ENCODE measurements at regions not wholly inside any gene's neighbourhood (a gene's known extent, or its start where the extent isn't known, plus 50 kb on each side); places are given as distances from the start of the nearest gene placed in this dataset.

DNA sequence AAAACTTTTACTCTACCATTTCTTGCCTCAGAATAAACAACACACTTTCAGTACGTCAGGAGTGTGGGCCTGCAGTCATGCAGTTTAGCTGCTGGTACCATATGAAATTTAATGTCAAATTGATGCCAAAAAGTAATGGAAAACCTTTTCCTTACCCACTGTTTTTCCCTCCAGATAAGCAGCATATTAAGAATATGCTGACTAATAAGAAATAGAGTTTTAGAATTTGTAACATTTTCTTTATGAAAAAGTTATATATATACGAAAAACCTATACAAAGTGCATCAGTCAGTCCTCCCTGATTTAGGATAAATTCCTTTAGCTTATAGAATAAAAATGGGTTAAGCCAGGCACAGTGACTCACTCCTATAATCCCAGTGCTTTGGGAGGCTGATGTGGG, 206.8 kb upstream of the PPARGC1A start:
- no peak overlapping the region for H3K9ac ChIP-seq (ENCODE audit: low read length in 5 of 5)
- H3K9me3 ChIP-seq (ENCODE audit: control insufficient read depth in 5 of 5, low read length in 5 of 5) = no peaks in the 10 kb centered on the region
- no peaks in the 10 kb centered on the region for H3K27me3 ChIP-seq (ENCODE audit: control insufficient read depth in 5 of 5, insufficient read depth in 4 of 5, low read length in 5 of 5)
- H3K4me3 ChIP-seq (ENCODE audit: low read depth in 1 of 5, low read length in 5 of 5) = no peak overlapping the region
- no peaks in the 10 kb centered on the region for H3K36me3 ChIP-seq (ENCODE audit: control insufficient read depth in 5 of 5, insufficient read depth in 5 of 5, low read length in 5 of 5)
- no peak overlapping the region for H3K27ac ChIP-seq (ENCODE audit: low read depth, low read length)
- H3K4me1 ChIP-seq (ENCODE audit: control insufficient read depth in 5 of 5, insufficient read depth in 5 of 5, low read length in 5 of 5) = peaks cover 0 to 8% (median 0%) of the 10 kb centered on the region in 5 donors

DNA sequence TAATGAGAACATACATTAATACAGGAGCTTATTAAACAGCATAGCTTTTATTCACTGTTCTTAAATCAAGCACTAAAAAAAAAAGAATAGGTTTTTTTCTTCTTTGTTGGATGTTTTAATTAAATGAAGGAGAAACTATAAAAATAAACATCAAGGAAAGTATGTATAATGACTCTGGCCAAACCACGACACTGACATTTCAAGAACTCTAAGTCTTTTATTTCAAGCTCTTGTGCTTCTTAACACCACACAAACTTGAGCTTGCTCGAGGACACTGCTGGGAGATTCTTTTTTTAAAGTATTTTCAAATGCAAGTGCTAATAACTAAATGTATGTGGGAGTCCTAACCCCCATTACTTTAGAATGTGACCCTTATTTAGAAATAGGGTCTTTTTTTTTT, 204.9 kb upstream of the PPARGC1A start:
- H3K27me3 ChIP-seq (ENCODE audit: control insufficient read depth in 5 of 5, insufficient read depth in 4 of 5, low read length in 5 of 5) = no peaks in the 10 kb centered on the region
- no peaks in the 10 kb centered on the region for H3K36me3 ChIP-seq (ENCODE audit: control insufficient read depth in 5 of 5, insufficient read depth in 5 of 5, low read length in 5 of 5)
- H3K9me3 ChIP-seq (ENCODE audit: control insufficient read depth in 5 of 5, low read length in 5 of 5) = no peaks in the 10 kb centered on the region
- H3K27ac ChIP-seq (ENCODE audit: low read depth, low read length) = no peak overlapping the region
- peaks cover 0 to 8% (median 0%) of the 10 kb centered on the region in 5 donors for H3K4me1 ChIP-seq (ENCODE audit: control insufficient read depth in 5 of 5, insufficient read depth in 5 of 5, low read length in 5 of 5)
- H3K9ac ChIP-seq (ENCODE audit: low read length in 5 of 5) = no peak overlapping the region
- no peak overlapping the region for H3K4me3 ChIP-seq (ENCODE audit: low read depth in 1 of 5, low read length in 5 of 5)

DNA sequence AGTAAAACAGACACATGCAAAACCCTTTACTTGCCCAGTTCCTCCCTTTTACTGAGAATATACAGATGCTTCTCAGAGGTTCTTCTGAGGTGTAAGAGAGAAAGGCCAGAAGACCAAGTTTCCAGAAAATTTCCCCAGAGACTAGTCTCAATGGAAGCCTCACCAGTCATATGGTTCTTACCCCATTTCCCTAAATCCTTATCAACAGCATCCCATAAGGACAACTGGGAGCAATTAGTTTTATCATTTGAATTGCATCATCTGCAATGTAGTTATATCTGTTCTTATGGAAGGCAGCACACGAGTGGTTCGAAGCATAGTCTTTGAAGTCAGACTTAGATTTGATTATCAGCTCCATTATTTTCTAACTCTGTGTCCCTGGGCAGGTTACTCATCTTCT, 203.6 kb upstream of the PPARGC1A start:
- H3K4me3 ChIP-seq (ENCODE audit: low read depth in 1 of 5, low read length in 5 of 5) = no peak overlapping the region
- no peaks in the 10 kb centered on the region for H3K9me3 ChIP-seq (ENCODE audit: control insufficient read depth in 5 of 5, low read length in 5 of 5)
- H3K4me1 ChIP-seq (ENCODE audit: control insufficient read depth in 5 of 5, insufficient read depth in 5 of 5, low read length in 5 of 5) = peaks cover 0 to 8% (median 0%) of the 10 kb centered on the region in 5 donors
- H3K27ac ChIP-seq (ENCODE audit: low read depth, low read length) = no peak overlapping the region
- H3K9ac ChIP-seq (ENCODE audit: low read length in 5 of 5) = no peak overlapping the region
- no peaks in the 10 kb centered on the region for H3K36me3 ChIP-seq (ENCODE audit: control insufficient read depth in 5 of 5, insufficient read depth in 5 of 5, low read length in 5 of 5)
- H3K27me3 ChIP-seq (ENCODE audit: control insufficient read depth in 5 of 5, insufficient read depth in 4 of 5, low read length in 5 of 5) = no peaks in the 10 kb centered on the region

DNA sequence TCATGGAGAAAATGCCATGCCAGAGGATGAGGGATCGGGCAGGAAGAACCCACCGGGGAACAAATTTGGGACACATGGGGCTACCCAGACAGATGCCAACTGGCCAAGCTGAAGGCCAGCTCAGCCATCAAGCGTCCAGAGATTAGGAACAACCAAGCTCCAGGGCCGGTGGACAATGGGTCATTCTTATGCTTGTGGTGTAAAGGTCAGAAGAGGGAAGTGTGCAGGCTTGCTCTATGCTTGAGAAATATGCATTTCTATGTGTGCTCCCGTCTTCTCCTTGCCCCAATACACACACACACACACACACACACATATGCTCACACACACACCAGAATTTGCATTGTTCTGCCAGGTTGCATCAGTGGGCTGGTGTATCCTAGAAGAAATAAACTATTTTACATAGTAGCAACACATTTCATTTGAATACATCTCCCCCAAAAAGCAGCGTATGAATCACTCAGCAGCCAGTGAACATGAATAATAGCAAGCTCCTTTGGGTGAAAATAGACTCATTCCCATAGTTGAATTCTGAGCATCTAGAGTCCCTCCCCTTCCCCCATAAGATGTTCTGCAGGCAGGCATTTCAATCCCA, 201.9 kb upstream of the PPARGC1A start:
- H3K9ac ChIP-seq (ENCODE audit: low read length in 5 of 5) = no peak overlapping the region
- no peaks in the 10 kb centered on the region for H3K27me3 ChIP-seq (ENCODE audit: control insufficient read depth in 5 of 5, insufficient read depth in 4 of 5, low read length in 5 of 5)
- H3K27ac ChIP-seq (ENCODE audit: low read depth, low read length) = no peak overlapping the region
- H3K4me3 ChIP-seq (ENCODE audit: low read depth in 1 of 5, low read length in 5 of 5) = no peak overlapping the region
- H3K4me1 ChIP-seq (ENCODE audit: control insufficient read depth in 5 of 5, insufficient read depth in 5 of 5, low read length in 5 of 5) = peaks cover 0 to under 1% (median 0%) of the 10 kb centered on the region in 5 donors
- H3K9me3 ChIP-seq (ENCODE audit: control insufficient read depth in 5 of 5, low read length in 5 of 5) = no peaks in the 10 kb centered on the region
- no peaks in the 10 kb centered on the region for H3K36me3 ChIP-seq (ENCODE audit: control insufficient read depth in 5 of 5, insufficient read depth in 5 of 5, low read length in 5 of 5)

DNA sequence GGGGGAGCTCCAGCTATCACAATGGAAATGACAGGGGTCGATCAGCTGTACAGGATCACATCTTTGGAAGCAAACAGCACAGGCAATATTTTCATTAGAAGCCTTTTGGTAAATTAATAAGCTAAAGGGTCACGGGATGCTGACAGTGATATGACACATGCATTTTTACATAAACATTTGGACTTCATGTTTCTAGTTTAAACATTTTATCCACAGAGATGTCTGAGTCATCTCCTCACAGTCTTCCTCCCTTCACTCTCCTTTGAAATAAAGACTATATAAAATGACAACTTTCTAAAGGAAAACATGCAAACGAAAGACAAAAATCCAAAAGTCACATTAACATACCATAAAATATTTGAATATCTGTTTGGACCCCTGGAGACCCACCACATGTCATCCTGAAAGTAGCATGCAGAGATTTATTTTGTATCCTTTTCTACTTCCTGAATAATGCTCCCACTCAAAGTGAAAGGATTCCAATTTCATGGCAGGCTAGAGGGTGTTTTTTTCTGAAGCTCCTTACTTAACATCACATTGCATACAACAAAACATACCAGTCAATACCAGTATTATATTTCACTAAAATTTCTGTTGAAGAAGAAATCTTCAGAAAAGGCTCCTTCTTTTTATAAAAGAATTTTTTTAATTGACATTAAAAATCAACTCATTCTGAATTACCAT, 200.1 kb upstream of the PPARGC1A start:
- Histone ChIP-seq H3K4me3 (ENCODE audit: low read depth in 1 of 5, low read length in 5 of 5) (no peak overlapping the region), H3K9me3 (ENCODE audit: control insufficient read depth in 5 of 5, low read length in 5 of 5) (no peaks in the 10 kb centered on the region), H3K36me3 (ENCODE audit: control insufficient read depth in 5 of 5, insufficient read depth in 5 of 5, low read length in 5 of 5) (no peaks in the 10 kb centered on the region), H3K9ac (ENCODE audit: low read length in 5 of 5) (no peak overlapping the region), H3K4me1 (ENCODE audit: control insufficient read depth in 5 of 5, insufficient read depth in 5 of 5, low read length in 5 of 5) (no peaks in the 10 kb centered on the region), H3K27ac (ENCODE audit: low read depth, low read length) (no peak overlapping the region), H3K27me3 (ENCODE audit: control insufficient read depth in 5 of 5, insufficient read depth in 4 of 5, low read length in 5 of 5) (no peaks in the 10 kb centered on the region)

DNA sequence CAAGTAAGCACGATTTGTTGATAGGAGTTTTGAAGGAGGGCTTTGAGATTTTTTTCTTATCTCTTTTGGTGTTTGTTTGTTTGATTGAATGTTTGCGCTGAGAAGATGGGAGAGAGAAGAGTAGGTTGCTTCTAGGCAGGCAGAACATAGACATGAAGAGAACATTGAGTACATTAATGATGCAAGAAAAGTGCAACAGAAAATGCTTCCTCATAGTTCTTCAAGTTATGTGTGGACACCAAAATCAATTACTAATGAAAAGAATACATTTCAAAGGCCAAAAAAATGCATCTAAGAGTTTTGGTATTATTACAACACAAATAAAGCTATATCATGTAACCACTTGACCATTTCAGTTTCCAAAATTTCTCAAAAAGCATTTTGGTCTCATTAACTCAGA, 191.0 kb upstream of the PPARGC1A start:
- H3K4me3 ChIP-seq (ENCODE audit: low read depth in 1 of 5, low read length in 5 of 5) = no peak overlapping the region
- H3K36me3 ChIP-seq (ENCODE audit: control insufficient read depth in 5 of 5, insufficient read depth in 5 of 5, low read length in 5 of 5) = no peaks in the 10 kb centered on the region
- H3K9me3 ChIP-seq (ENCODE audit: control insufficient read depth in 5 of 5, low read length in 5 of 5) = no peaks in the 10 kb centered on the region
- H3K27ac ChIP-seq (ENCODE audit: low read depth, low read length) = no peak overlapping the region
- no peaks in the 10 kb centered on the region for H3K4me1 ChIP-seq (ENCODE audit: control insufficient read depth in 5 of 5, insufficient read depth in 5 of 5, low read length in 5 of 5)
- H3K9ac ChIP-seq (ENCODE audit: low read length in 5 of 5) = no peak overlapping the region
- H3K27me3 ChIP-seq (ENCODE audit: control insufficient read depth in 5 of 5, insufficient read depth in 4 of 5, low read length in 5 of 5) = no peaks in the 10 kb centered on the region

DNA sequence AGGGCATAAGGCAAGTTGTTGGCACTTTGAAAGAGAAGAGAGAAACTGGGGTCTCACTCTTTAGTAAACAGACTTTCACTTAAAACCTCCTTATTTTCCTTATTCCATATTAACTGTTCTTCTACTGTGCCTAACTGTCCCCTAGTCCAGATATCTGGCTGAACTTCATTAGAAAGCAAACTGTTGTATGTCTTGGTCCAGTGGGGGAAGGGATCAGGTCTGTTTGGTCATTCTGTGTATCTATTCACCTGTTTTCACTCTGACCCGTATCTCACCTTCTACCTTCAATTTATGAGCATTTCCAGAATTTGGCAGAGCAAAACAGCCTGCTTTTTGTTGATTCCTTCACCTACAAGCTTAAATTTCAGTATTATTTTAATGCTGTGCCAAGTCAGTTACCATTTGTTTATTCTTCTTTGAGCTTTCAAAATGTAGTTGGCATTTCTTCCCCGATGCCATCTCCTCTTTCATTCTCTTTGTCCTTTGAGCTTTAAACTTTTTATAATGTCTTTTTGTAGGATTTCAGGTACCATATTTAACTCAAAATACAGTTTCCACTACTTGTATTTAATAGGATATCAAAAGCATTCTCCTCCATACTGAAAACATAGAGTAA, 188.6 kb upstream of the PPARGC1A start:
- Histone ChIP-seq H3K4me1 (ENCODE audit: control insufficient read depth in 5 of 5, insufficient read depth in 5 of 5, low read length in 5 of 5) (no peaks in the 10 kb centered on the region), H3K27me3 (ENCODE audit: control insufficient read depth in 5 of 5, insufficient read depth in 4 of 5, low read length in 5 of 5) (no peaks in the 10 kb centered on the region), H3K36me3 (ENCODE audit: control insufficient read depth in 5 of 5, insufficient read depth in 5 of 5, low read length in 5 of 5) (no peaks in the 10 kb centered on the region), H3K4me3 (ENCODE audit: low read depth in 1 of 5, low read length in 5 of 5) (no peak overlapping the region), H3K27ac (ENCODE audit: low read depth, low read length) (no peak overlapping the region), H3K9ac (ENCODE audit: low read length in 5 of 5) (no peak overlapping the region), H3K9me3 (ENCODE audit: control insufficient read depth in 5 of 5, low read length in 5 of 5) (no peaks in the 10 kb centered on the region)

DNA sequence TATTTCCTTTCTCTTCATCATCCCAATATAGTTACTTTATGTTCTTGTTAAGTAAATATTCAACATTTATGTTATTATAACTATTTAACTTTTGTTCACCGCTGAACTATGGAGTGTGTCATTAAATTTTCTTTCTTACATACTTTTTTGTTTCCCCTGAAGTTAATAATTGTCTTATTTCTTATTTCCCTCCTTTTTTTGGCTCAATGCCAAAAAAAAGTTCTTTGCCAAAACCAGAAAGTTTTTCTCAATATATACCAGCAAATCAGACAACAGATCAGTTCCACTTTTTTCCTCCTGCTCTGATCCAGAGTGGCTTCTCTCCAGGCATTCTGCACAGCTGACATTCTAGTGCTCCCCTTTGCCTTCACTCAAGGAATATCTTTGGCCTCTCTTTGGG, 187.0 kb upstream of the PPARGC1A start:
- H3K27me3 ChIP-seq (ENCODE audit: control insufficient read depth in 5 of 5, insufficient read depth in 4 of 5, low read length in 5 of 5) = no peaks in the 10 kb centered on the region
- H3K9ac ChIP-seq (ENCODE audit: low read length in 5 of 5) = no peak overlapping the region
- no peak overlapping the region for H3K4me3 ChIP-seq (ENCODE audit: low read depth in 1 of 5, low read length in 5 of 5)
- H3K4me1 ChIP-seq (ENCODE audit: control insufficient read depth in 5 of 5, insufficient read depth in 5 of 5, low read length in 5 of 5) = no peaks in the 10 kb centered on the region
- H3K27ac ChIP-seq (ENCODE audit: low read depth, low read length) = no peak overlapping the region
- H3K36me3 ChIP-seq (ENCODE audit: control insufficient read depth in 5 of 5, insufficient read depth in 5 of 5, low read length in 5 of 5) = no peaks in the 10 kb centered on the region
- H3K9me3 ChIP-seq (ENCODE audit: control insufficient read depth in 5 of 5, low read length in 5 of 5) = no peaks in the 10 kb centered on the region

DNA sequence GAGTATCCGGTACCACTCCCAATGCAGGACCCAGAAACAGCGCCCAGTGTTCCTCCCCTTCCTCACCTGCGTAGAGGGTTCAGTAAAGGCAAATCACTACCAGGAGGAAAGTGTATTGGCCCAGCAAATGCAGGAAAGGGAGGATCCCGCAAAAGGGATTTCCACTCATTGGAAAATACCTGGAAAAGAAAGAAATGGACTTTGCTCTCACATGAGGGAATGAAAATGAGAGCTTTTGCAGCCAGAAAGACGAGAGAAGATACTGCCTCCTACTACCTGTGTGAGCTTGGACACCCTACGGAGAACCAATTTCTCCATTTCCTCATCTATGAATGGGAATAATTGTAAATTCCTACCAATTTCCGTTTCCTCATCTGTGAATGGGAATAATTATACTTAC, 184.1 kb upstream of the PPARGC1A start:
- H3K4me1 ChIP-seq (ENCODE audit: control insufficient read depth in 5 of 5, insufficient read depth in 5 of 5, low read length in 5 of 5) = no peaks in the 10 kb centered on the region
- no peak overlapping the region for H3K4me3 ChIP-seq (ENCODE audit: low read depth in 1 of 5, low read length in 5 of 5)
- H3K9ac ChIP-seq (ENCODE audit: low read length in 5 of 5) = no peak overlapping the region
- no peaks in the 10 kb centered on the region for H3K9me3 ChIP-seq (ENCODE audit: control insufficient read depth in 5 of 5, low read length in 5 of 5)
- no peaks in the 10 kb centered on the region for H3K36me3 ChIP-seq (ENCODE audit: control insufficient read depth in 5 of 5, insufficient read depth in 5 of 5, low read length in 5 of 5)
- no peak overlapping the region for H3K27ac ChIP-seq (ENCODE audit: low read depth, low read length)
- H3K27me3 ChIP-seq (ENCODE audit: control insufficient read depth in 5 of 5, insufficient read depth in 4 of 5, low read length in 5 of 5) = no peaks in the 10 kb centered on the region

DNA sequence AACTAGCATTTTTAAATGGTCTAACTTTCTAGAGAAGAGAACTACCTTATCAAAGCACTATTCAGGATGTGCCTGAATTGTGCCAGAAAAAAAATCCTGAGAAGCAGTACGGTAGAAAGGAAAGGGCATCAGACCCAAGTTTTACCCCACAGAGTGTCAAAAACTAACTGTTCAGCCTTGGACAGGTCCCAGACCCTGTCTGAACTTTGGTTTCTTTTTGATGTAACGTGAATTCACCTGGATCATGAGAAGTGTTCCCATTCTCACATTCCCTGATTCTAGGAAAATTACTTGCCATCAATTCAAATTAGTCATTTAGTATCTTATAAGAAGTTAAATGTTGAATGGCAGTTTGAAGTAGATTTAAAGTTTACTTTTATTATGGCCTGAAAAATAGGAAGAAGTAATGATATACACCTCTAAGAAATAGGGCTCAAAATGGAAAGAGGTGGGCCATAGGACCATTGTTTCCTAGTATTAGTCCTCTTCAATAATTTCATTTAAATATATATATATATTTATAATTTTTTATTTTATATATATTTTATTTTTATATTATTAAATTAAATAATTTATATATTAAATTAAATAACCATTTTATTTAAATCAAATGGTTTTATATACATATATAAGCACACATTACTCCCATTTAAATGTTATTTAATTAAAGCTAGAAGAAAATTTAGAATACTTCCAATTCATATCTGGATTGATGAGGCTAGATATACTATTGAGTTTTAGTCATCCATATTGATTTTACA, 181.9 kb upstream of the PPARGC1A start:
- H3K9ac ChIP-seq (ENCODE audit: low read length in 5 of 5) = no peak overlapping the region
- H3K9me3 ChIP-seq (ENCODE audit: control insufficient read depth in 5 of 5, low read length in 5 of 5) = no peaks in the 10 kb centered on the region
- H3K4me1 ChIP-seq (ENCODE audit: control insufficient read depth in 5 of 5, insufficient read depth in 5 of 5, low read length in 5 of 5) = no peaks in the 10 kb centered on the region
- H3K27me3 ChIP-seq (ENCODE audit: control insufficient read depth in 5 of 5, insufficient read depth in 4 of 5, low read length in 5 of 5) = no peaks in the 10 kb centered on the region
- H3K27ac ChIP-seq (ENCODE audit: low read depth, low read length) = no peak overlapping the region
- H3K36me3 ChIP-seq (ENCODE audit: control insufficient read depth in 5 of 5, insufficient read depth in 5 of 5, low read length in 5 of 5) = no peaks in the 10 kb centered on the region
- no peak overlapping the region for H3K4me3 ChIP-seq (ENCODE audit: low read depth in 1 of 5, low read length in 5 of 5)
